A673 (cell line): ENCODE measurements at regions not wholly inside any gene's neighbourhood (a gene's known extent, or its start where the extent isn't known, plus 50 kb on each side); places are given as distances from the start of the nearest gene placed in this dataset.

Source experiments
- BruUV-seq: library from RNA; stranded (reverse); fragments of 400-500 nt; replicated peaks from 2 replicates; lab custom pipeline; 2021; lab: Mats Ljungman, UMichigan
- CTCF ChIA-PET: fragments of 300-600 bp; sonication (Branson Sonifier 250); formaldehyde crosslinking; loops from one replicate; lab custom pipeline; 2022; ENCODE audit warnings: antibody characterized with exemption; lab: Charles Lee
- POLR2A ChIA-PET: fragments of 300-600 bp; sonication (Branson Sonifier 250); formaldehyde crosslinking; loops from one replicate; lab custom pipeline; 2022; ENCODE audit warnings: antibody characterized with exemption; ENCODE audit not compliant: low non-redundant PET; lab: Charles Lee
- DNase-seq: peaks from one replicate; pipeline ENCODE4 v3.0.0-alpha.2; 2015; ENCODE audit warnings: low spot score
- H3K27ac ChIP-seq: fragments of 200-600 bp; sonication (generic); 2 replicates; pipeline ENCODE4 v1.5.1; 2016; ENCODE audit warnings: mixed run types, low read depth, mild to moderate bottlenecking, mixed read lengths, antibody characterized with exemption, low read length; ENCODE audit not compliant: poor library complexity, severe bottlenecking
- H3K27me3 ChIP-seq: fragments of 200-600 bp; sonication (generic); replicated peaks from 2 replicates; pipeline ENCODE4 v1.6.1; 2017; ENCODE audit warnings: mixed run types, low read depth, mild to moderate bottlenecking, mixed read lengths, antibody characterized with exemption, low read length; ENCODE audit not compliant: insufficient read depth, poor library complexity
- H3K36me3 ChIP-seq: fragments of 200-600 bp; sonication (generic); 2 replicates; pipeline ENCODE4 v1.6.1; 2016; ENCODE audit warnings: mixed run types, mild to moderate bottlenecking, mixed read lengths, antibody characterized with exemption, low read length; ENCODE audit not compliant: insufficient read depth, poor library complexity, severe bottlenecking
- H3K4me1 ChIP-seq: fragments of 200-600 bp; sonication (generic); 2 replicates; pipeline ENCODE4 v1.6.1; 2017; ENCODE audit warnings: mixed run types, mild to moderate bottlenecking, mixed read lengths, antibody characterized with exemption, low read length; ENCODE audit not compliant: insufficient read depth, poor library complexity, severe bottlenecking
- H3K4me3 ChIP-seq: fragments of 200-600 bp; sonication (generic); 2 replicates; pipeline ENCODE4 v1.5.1; 2016; ENCODE audit warnings: low read depth, mixed run types, mild to moderate bottlenecking, mixed read lengths, low read length; ENCODE audit not compliant: poor library complexity, severe bottlenecking
- H3K9me3 ChIP-seq: fragments of 200-600 bp; sonication (generic); 2 replicates; pipeline ENCODE4 v1.6.1; 2016; ENCODE audit warnings: mixed run types, low read depth, mild to moderate bottlenecking, mixed read lengths, antibody characterized with exemption, low read length; ENCODE audit not compliant: poor library complexity, severe bottlenecking
- EZH2 ChIP-seq: fragments of 200-600 bp; sonication (generic); IDR thresholded peaks from 2 replicates; pipeline ENCODE4 v1.6.1; 2017; ENCODE audit warnings: borderline replicate concordance, low read depth, mild to moderate bottlenecking, mixed read lengths, antibody characterized with exemption, low read length; ENCODE audit not compliant: poor library complexity, severe bottlenecking
- intact Hi-C: fragments of 100-400 bp; cut with micrococcal nuclease; formaldehyde crosslinking; loops from one replicate; pipeline ENCODE4 v1.10.0; 2022; ENCODE audit not compliant: unreplicated experiment
- TF ChIP-seq, protein P1 (sequence below): fragments of 300-800, 200-600 bp; sonication (generic); conservative IDR thresholded peaks from 2 replicates; pipeline ENCODE4 v1.5.1; 2017; ENCODE audit warnings: low read depth, mild to moderate bottlenecking, antibody characterized with exemption, low read length, moderate library complexity, mixed read lengths

DNA sequence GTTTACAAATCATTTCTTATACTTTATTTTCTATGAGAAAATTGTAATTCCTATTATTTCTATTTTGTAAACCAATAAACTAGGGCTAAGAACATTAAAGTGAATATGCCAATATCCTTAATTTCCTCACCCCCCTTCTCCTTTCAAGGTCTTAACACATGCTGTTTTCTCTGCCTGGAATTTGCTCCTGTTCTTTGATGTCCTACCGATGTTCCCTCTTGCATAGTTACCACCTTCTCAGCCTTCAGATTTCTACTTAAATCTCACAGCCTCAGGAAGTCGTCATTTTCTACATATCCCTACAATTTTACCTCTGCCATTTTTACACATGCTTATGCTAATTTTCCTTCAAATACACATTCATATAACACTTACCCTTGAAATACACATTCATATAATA, 890.9 kb upstream of the CDH8 start:
- CTCF ChIA-PET = no interaction called here
- intact Hi-C loops = no loop called here
- no peak for DNase-seq
- H3K4me1 ChIP-seq = no peaks in the 10 kb centered on the region
- BruUV-seq = no TSS peak
- H3K27me3 ChIP-seq = no peaks in the 10 kb centered on the region
- H3K27ac ChIP-seq = no peak overlapping the region
- no peak for TF ChIP-seq EZH2
- TF ChIP-seq, protein P1, sequence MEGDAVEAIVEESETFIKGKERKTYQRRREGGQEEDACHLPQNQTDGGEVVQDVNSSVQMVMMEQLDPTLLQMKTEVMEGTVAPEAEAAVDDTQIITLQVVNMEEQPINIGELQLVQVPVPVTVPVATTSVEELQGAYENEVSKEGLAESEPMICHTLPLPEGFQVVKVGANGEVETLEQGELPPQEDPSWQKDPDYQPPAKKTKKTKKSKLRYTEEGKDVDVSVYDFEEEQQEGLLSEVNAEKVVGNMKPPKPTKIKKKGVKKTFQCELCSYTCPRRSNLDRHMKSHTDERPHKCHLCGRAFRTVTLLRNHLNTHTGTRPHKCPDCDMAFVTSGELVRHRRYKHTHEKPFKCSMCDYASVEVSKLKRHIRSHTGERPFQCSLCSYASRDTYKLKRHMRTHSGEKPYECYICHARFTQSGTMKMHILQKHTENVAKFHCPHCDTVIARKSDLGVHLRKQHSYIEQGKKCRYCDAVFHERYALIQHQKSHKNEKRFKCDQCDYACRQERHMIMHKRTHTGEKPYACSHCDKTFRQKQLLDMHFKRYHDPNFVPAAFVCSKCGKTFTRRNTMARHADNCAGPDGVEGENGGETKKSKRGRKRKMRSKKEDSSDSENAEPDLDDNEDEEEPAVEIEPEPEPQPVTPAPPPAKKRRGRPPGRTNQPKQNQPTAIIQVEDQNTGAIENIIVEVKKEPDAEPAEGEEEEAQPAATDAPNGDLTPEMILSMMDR = no peak
- H3K36me3 ChIP-seq = no peaks in the 10 kb centered on the region
- H3K4me3 ChIP-seq = no peak overlapping the region
- H3K9me3 ChIP-seq = no peaks in the 10 kb centered on the region
- POLR2A ChIA-PET = no interaction called here

DNA sequence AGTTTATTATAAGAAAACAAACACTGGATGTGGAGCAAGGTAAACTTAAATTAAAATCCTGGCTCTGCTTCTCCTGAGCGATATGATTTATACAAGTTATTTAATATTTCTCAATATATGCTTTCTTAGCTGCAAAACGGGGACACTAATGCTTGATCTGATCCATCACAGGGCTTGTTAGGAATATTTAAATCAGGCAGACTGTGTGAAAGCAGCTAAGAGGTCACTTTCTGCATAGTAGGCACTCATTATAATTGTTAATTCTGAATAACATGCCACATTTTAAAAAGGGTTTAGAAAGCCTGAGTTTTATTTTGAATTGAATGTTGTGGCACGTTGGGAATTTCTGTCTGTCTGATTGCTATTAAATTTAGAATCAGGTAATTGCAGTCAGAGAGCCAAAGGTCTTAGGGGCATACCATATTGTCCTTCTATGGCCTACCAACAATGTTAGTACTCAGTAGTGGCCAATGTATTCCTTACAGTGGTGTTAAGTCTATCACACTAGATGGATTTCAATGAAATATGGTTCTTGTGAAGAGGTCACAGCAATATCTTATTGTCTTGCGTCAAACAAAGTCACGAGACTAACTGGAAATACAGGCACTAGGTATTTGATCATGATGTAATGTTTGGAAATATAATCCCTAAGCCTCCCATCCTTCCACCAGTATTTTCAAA, 890.0 kb upstream of the CDH8 start:
- CTCF ChIA-PET = no interaction called here
- intact Hi-C loops = no loop called here

DNA sequence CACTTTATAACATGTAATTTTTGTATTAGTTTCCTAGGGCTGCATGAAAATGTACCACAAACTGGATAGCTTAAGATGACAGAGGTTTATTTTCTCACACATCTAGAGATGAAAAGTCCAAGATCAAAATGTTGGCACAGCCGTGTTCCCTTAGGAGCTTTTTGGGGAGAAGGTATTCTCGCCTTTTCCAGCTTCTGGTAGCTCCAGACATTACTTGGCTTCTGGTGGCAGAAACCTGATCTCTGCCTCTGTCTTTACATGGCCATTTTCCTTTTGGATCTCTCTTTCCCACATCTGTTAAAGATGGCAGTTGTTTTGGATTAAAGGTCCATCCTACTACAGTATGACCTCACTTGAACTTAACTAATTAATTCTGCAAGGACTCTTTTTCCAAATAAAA, 885.7 kb upstream of the CDH8 start:
- DNase-seq = no peak
- ChIA-PET CTCF (no interaction called here), POLR2A (no interaction called here)
- intact Hi-C loops = no loop called here
- H3K27me3 ChIP-seq = peaks cover 4% of the 10 kb centered on the region
- TF ChIP-seq EZH2 = no peak
- TF ChIP-seq, protein P1 = no peak
- H3K27ac ChIP-seq = no peak overlapping the region
- no peak overlapping the region for H3K4me3 ChIP-seq
- no TSS peak for BruUV-seq
- no peaks in the 10 kb centered on the region for H3K4me1 ChIP-seq
- H3K9me3 ChIP-seq = no peaks in the 10 kb centered on the region
- no peaks in the 10 kb centered on the region for H3K36me3 ChIP-seq

More for the DNA sequence above, 890.0 kb upstream of the CDH8 start:
- H3K27ac ChIP-seq = no peak overlapping the region
- no peak overlapping the region for H3K4me3 ChIP-seq
- no TSS peak for BruUV-seq
- H3K27me3 ChIP-seq = peaks cover 3% of the 10 kb centered on the region
- POLR2A ChIA-PET = no interaction called here
- no peaks in the 10 kb centered on the region for H3K4me1 ChIP-seq
- no peaks in the 10 kb centered on the region for H3K36me3 ChIP-seq
- no peaks in the 10 kb centered on the region for H3K9me3 ChIP-seq
- DNase-seq = no peak
- no peak for TF ChIP-seq EZH2
- TF ChIP-seq, protein P1 = no peak
